Activated CD8-positive, alpha-beta T cell treated with anti-CD3 and anti-CD28 coated beads, Interleukin-2, amount 10 ng/mL, durations not matched to agents 7 days and 5 days (primary cell): ENCODE measurements at regions not wholly inside any gene's neighbourhood (a gene's known extent, or its start where the extent isn't known, plus 50 kb on each side); places are given as distances from the start of the nearest gene placed in this dataset.
A peak's percentile ranks its signal among the peaks of the same experiment; 100 is the strongest.

ENCODE experiments used
- ATAC-seq: fragments of 150-1000 bp; cut with Tn5 transposase; one replicate; pipeline ENCODE4 v1.10.0; 2021; ENCODE audit warnings: moderate library complexity
- CTCF ChIA-PET: fragments of 350-600 bp; sonication (Branson Sonifier 250); formaldehyde crosslinking; loops from one replicate; lab custom pipeline; 2021; ENCODE audit warnings: antibody characterized with exemption; lab: Charles Lee
- POLR2A ChIA-PET: fragments of 350-600 bp; sonication (Branson Sonifier 250); formaldehyde crosslinking; loops from one replicate; lab custom pipeline; 2021; ENCODE audit warnings: antibody characterized with exemption; lab: Charles Lee
- DNase-seq: peaks from one replicate; pipeline ENCODE4 v3.0.0-alpha.2; 2020
- H3K27ac Mint-ChIP-seq: one replicate; pipeline ENCODE4 v1.8.0; 2021; ENCODE audit warnings: mild to moderate bottlenecking, mixed read lengths
- H3K27me3 Mint-ChIP-seq: one replicate; pipeline ENCODE4 v1.8.0; 2021; ENCODE audit warnings: low read depth, mixed read lengths
- H3K36me3 Mint-ChIP-seq: one replicate; pipeline ENCODE4 v1.8.0; 2021; ENCODE audit warnings: low read depth, mixed read lengths
- H3K4me1 Mint-ChIP-seq: one replicate; pipeline ENCODE4 v1.8.0; 2021; ENCODE audit warnings: low read depth, mixed read lengths
- H3K4me3 Mint-ChIP-seq: one replicate; pipeline ENCODE4 v1.8.0; 2021; ENCODE audit warnings: mild to moderate bottlenecking, mixed read lengths
- H3K9me3 Mint-ChIP-seq: one replicate; pipeline ENCODE4 v1.8.0; 2022; ENCODE audit warnings: mixed read lengths; ENCODE audit not compliant: insufficient read depth

DNA sequence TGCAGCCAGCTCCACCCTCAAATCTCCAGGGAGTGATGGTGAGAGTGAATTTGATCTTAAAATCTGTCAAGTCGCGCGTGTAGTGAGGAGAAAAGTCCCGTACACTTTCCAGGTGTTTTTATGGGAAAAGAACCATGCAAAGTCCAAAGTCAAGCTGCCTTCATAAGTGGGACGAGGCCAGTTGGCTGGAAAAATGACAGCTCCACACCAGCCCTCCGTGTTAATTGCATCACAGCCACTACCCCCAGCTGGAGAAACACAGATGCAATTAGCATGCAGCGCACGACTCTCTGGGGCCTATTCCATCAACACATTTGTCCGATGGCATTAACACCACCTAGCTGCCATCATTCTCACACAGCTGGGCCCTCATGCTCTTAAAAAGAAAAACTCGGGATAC, 68.4 kb downstream of the KLHDC7A start:
- CTCF ChIA-PET: no interaction called here
- Mint-ChIP-seq H3K27me3 (peaks cover 16% of the 10 kb centered on the region), H3K9me3 (no peaks in the 10 kb centered on the region), H3K36me3 (no peaks in the 10 kb centered on the region), H3K27ac (no peak overlapping the region), H3K4me3 (no peak overlapping the region), H3K4me1 (no peaks in the 10 kb centered on the region)
- POLR2A ChIA-PET: no interaction called here
- ATAC-seq: no peak
- DNase-seq: no peak

DNA sequence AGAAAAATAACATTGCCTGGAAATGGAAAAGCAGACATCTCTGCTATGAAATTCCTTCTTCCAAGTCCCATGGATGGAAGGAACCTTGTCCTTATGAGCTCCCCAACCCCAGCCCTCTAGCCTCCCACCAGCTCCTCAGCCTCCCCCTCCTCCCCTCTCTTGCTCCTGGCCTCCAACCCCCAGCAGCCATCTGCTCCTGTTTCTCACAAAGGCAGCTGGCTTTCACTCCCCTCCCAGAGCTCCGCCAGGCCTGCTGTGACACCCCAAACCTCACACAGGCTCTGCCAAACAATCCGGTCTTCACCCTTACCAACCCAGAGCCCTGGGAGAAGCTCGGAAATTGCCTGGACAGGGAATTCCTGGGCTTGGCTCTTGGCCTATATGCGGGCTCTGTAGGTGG, 69.2 kb downstream of the KLHDC7A start:
- no peaks in the 10 kb centered on the region for H3K36me3 Mint-ChIP-seq
- H3K4me1 Mint-ChIP-seq: no peaks in the 10 kb centered on the region
- CTCF ChIA-PET: no interaction called here
- no peak overlapping the region for H3K4me3 Mint-ChIP-seq
- ATAC-seq (no peak), DNase-seq (no peak)
- POLR2A ChIA-PET: no interaction called here
- H3K9me3 Mint-ChIP-seq: no peaks in the 10 kb centered on the region
- H3K27me3 Mint-ChIP-seq: peaks cover 12% of the 10 kb centered on the region
- H3K27ac Mint-ChIP-seq: no peak overlapping the region

DNA sequence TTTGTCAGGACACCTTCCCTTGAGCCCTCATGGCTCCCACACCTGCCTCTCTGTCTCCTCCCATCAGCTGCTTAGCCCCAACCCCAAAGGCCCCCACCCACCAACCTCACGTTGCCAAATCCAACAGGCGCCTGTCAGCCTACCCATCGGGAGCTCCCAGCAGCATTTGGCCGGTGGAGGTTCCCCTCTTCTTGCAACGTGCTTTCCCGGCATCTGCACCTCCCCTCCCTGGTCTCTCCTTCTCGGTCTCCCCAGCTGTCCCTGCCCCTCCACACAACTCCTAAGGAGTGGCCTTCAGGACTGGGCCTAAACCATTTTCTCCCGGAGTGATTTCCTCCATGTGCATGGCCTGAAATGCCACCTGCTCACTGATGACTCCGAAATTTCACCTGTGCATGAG, 71.9 kb downstream of the KLHDC7A start:
- ChIA-PET CTCF (interaction anchor here (1.3 to 1.8 kb wide), 2 partner anchors 23 to 29 kb away, joined by 4 to 6 read pairs; no protein-coding TSS in a partner anchor), POLR2A (no interaction called here)
- peaks cover 3% of the 10 kb centered on the region for H3K4me1 Mint-ChIP-seq
- no peaks in the 10 kb centered on the region for H3K36me3 Mint-ChIP-seq
- no peak overlapping the region for H3K4me3 Mint-ChIP-seq
- no peak for DNase-seq
- no peaks in the 10 kb centered on the region for H3K9me3 Mint-ChIP-seq
- peaks cover 7% of the 10 kb centered on the region for H3K27me3 Mint-ChIP-seq
- no peak for ATAC-seq
- H3K27ac Mint-ChIP-seq: no peak overlapping the region

DNA sequence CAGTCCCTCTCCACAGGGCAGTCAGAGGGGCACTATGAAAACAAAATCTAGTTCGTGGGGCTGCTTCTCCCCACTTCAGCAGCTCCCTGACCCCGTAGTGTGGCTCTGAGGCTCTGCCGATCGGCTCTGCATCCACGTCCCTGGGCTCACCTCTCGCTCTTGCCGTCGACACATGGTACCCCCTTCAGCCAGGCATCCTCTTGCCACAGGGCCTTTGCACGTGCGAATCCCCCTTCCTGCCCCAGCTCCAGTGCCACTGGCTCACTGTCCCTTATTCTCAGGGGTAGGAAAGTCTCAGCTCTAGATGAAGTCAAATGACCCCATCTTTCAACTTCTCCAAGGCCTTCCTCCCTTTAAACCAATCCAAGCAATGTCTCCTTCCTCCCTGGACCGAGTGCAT, 72.7 kb downstream of the KLHDC7A start:
- Mint-ChIP-seq H3K4me3 (no peak overlapping the region), H3K27ac (no peak overlapping the region), H3K27me3 (peaks cover 12% of the 10 kb centered on the region), H3K9me3 (no peaks in the 10 kb centered on the region), H3K36me3 (no peaks in the 10 kb centered on the region), H3K4me1 (peaks cover 7% of the 10 kb centered on the region)
- POLR2A ChIA-PET: interaction anchor here (0.8 kb wide), 1 partner anchor 14 kb away, joined by 3 read pairs; no protein-coding TSS in a partner anchor
- DNase-seq (no peak), ATAC-seq (no peak)
- CTCF ChIA-PET: interaction anchor here (1.3 to 1.8 kb wide), 2 partner anchors 22 to 28 kb away, joined by 4 to 6 read pairs; no protein-coding TSS in a partner anchor

DNA sequence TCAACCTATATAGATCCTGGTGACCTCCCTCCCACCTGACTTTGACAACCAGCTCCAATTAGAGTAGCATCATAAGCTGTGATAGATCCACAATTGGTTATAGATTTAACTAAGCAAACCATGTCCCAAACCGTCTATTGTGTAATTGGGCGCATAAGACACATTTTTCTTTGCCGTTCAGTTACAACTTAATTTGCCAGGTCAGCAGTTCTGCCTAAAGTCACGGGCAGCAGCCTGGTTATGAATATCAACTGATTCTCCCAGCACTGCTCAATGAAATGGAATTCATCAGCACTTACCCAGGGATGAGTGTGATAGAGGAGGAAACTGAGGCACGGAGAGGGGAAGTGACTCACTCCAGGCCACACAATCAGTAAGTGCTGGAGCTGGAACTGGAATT, 73.4 kb downstream of the KLHDC7A start:
- no peaks in the 10 kb centered on the region for H3K36me3 Mint-ChIP-seq
- peaks cover 7% of the 10 kb centered on the region for H3K4me1 Mint-ChIP-seq
- POLR2A ChIA-PET: interaction anchor here (0.8 kb wide), 1 partner anchor 15 kb away, joined by 3 read pairs; no protein-coding TSS in a partner anchor
- DNase-seq (no peak), ATAC-seq (no peak)
- no peak overlapping the region for H3K4me3 Mint-ChIP-seq
- H3K27me3 Mint-ChIP-seq: peaks cover 16% of the 10 kb centered on the region
- no peak overlapping the region for H3K27ac Mint-ChIP-seq
- H3K9me3 Mint-ChIP-seq: no peaks in the 10 kb centered on the region
- CTCF ChIA-PET: interaction anchor here (1.3 to 1.8 kb wide), 2 partner anchors 21 to 28 kb away, joined by 4 to 6 read pairs; no protein-coding TSS in a partner anchor

DNA sequence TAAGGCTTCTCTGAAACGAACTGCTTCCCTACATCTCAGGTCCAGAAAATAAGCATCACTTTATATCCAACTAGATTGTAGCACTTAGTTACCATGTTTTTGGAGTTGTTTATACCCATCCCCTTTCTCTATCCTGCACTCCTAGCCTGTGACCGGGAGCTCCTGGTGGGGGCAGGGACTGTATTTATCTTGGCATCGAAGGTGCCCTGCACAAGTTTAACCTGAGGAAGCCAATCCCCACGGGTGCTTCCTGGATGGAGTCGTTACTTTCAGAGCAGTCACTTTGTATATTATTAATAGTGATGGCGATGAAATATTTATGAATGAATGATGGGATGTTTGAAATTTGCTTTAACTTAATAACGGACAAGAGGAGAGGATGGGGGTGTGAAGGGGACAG, 73.9 kb downstream of the KLHDC7A start:
- no peak overlapping the region for H3K4me3 Mint-ChIP-seq
- ChIA-PET POLR2A (no interaction called here), CTCF (interaction anchor here (1.8 kb wide), 1 partner anchor 21 kb away, joined by 6 read pairs; no protein-coding TSS in a partner anchor)
- no peaks in the 10 kb centered on the region for H3K36me3 Mint-ChIP-seq
- H3K27me3 Mint-ChIP-seq: peaks cover 19% of the 10 kb centered on the region
- H3K4me1 Mint-ChIP-seq: peaks cover 7% of the 10 kb centered on the region
- ATAC-seq (no peak), DNase-seq (no peak)
- H3K27ac Mint-ChIP-seq: no peak overlapping the region
- H3K9me3 Mint-ChIP-seq: no peaks in the 10 kb centered on the region

DNA sequence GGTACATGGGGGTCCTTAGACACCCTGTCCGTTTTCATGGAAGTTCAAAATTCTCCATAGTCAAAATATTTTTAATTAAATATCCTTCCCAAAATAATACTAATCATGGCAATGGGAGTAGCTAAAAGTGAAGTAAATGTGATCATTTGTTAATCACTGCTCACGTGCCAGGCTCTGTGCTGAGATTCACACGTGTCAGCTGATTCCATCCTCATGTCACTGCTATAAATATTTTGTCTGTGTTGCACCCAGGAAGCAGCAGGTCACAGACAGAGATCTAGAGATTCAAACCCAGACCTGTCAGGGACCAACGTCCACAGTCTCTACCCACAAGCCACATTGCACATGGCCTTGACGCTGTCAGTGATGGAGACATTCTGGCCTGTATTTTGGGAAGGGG, 74.3 kb downstream of the KLHDC7A start:
- H3K4me1 Mint-ChIP-seq: peaks cover 7% of the 10 kb centered on the region
- H3K9me3 Mint-ChIP-seq: no peaks in the 10 kb centered on the region
- no peak overlapping the region for H3K27ac Mint-ChIP-seq
- peaks cover 24% of the 10 kb centered on the region for H3K27me3 Mint-ChIP-seq
- H3K4me3 Mint-ChIP-seq: no peak overlapping the region
- ATAC-seq (no peak), DNase-seq (no peak)
- ChIA-PET CTCF (interaction anchor here (2.5 to 3.2 kb wide), 2 partner anchors 21 to 27 kb away, joined by 16 to 19 read pairs; no protein-coding TSS in a partner anchor), POLR2A (no interaction called here)
- no peaks in the 10 kb centered on the region for H3K36me3 Mint-ChIP-seq

DNA sequence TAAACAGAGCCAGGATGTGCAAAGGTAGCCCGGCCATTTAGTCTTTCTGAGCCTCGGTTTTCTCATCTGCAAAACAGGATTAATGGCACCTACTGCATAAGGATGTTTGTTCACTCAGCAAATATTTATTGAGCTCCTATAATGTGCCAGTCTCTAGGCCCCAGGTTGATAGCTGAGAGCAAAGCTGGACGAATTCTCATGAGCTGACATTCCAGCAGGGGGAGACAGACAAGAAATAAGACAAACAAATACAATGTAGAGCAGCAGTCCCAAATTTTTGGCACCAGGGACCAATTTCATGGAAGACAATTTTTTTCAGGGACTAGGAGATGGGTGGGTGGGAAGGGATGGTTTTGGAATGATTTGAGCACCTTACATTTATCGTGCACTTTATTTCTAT, 74.3 kb upstream of the PAX7 start:
- H3K9me3 Mint-ChIP-seq: no peaks in the 10 kb centered on the region
- POLR2A ChIA-PET: no interaction called here
- no peak overlapping the region for H3K27ac Mint-ChIP-seq
- no peaks in the 10 kb centered on the region for H3K36me3 Mint-ChIP-seq
- peaks cover 27% of the 10 kb centered on the region for H3K27me3 Mint-ChIP-seq
- DNase-seq: no peak
- no peak for ATAC-seq
- H3K4me1 Mint-ChIP-seq: peaks cover 7% of the 10 kb centered on the region
- CTCF ChIA-PET: interaction anchor here (2.5 to 3.2 kb wide), 2 partner anchors 19 to 26 kb away, joined by 16 to 19 read pairs; no protein-coding TSS in a partner anchor
- no peak overlapping the region for H3K4me3 Mint-ChIP-seq

DNA sequence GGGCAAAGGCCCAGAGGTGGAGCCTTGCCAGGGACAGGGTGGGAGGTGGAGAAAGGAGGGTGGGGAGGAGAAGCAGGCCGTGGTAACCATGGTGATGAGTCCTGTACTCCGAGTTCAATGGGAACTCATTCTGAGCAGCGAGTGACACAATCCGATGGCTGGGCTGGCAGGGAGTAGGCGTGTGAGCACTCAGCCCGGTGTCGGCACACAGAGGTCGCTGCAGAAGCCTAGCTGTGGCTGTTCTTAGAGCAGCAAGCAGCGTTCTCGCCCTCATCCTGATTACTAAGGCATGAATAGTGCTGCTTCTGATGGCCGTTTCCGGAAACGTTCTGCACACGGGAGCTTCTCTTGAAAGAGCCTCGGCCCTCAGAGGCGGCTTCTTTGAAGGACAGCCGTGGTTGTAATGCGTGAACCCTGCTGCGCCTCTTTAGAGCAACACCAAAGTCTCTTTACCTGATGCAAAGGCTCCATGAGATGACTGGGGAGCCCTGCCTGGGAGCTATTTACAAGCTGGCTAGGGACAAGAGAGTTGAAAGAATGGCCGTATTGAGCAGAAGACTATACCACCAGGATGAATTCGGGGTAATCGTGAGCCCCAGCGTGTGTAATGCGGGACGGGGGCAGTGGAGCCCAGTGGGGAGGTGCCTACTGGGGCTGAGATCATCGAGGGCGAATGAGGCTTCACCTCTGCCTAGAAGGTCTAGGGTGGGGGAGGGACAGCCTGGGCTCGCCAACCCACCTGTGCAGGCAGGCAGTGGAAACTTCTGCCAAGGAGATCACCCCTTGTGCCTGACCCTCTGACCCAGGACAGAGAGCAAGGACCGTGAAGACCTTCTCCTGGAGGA, 72.8 kb upstream of the PAX7 start:
- Mint-ChIP-seq H3K36me3 (no peaks in the 10 kb centered on the region), H3K4me1 (peaks cover 7% of the 10 kb centered on the region), H3K27me3 (peaks cover 27% of the 10 kb centered on the region), H3K9me3 (no peaks in the 10 kb centered on the region), H3K4me3 (no peak overlapping the region), H3K27ac (no peak overlapping the region)
- ChIA-PET POLR2A (interaction anchor here (0.7 kb wide), 1 partner anchor 694 kb away, joined by 3 read pairs; no protein-coding TSS in a partner anchor), CTCF (interaction anchor here (2.5 to 3.2 kb wide), 2 partner anchors 18 to 24 kb away, joined by 16 to 19 read pairs; no protein-coding TSS in a partner anchor)
- peak; percentile 22 for DNase-seq
- peak; percentile 39 for ATAC-seq

DNA sequence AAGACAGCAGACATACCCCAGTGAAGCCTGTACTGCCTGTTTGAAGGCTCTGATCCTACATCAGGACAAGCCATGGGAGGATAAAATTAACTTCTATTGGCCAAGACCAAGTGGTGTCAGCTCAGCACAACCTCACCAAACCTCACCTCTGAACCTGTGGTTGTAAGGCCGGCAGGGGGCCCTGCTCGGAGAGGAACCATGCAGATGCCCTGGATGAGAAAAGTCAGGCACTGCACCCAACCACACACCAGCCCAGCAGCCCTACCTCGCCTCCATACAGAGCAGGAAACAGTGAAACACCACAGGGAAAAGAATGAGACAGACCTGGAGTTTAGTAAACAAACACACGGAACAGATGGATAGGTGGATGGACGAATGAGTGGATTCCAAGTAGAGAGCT, 70.0 kb upstream of the PAX7 start:
- DNase-seq: no peak
- ChIA-PET CTCF (no interaction called here), POLR2A (no interaction called here)
- H3K36me3 Mint-ChIP-seq: no peaks in the 10 kb centered on the region
- no peak for ATAC-seq
- H3K9me3 Mint-ChIP-seq: no peaks in the 10 kb centered on the region
- no peak overlapping the region for H3K4me3 Mint-ChIP-seq
- no peak overlapping the region for H3K27ac Mint-ChIP-seq
- H3K27me3 Mint-ChIP-seq: peaks cover 30% of the 10 kb centered on the region
- peaks cover 7% of the 10 kb centered on the region for H3K4me1 Mint-ChIP-seq

DNA sequence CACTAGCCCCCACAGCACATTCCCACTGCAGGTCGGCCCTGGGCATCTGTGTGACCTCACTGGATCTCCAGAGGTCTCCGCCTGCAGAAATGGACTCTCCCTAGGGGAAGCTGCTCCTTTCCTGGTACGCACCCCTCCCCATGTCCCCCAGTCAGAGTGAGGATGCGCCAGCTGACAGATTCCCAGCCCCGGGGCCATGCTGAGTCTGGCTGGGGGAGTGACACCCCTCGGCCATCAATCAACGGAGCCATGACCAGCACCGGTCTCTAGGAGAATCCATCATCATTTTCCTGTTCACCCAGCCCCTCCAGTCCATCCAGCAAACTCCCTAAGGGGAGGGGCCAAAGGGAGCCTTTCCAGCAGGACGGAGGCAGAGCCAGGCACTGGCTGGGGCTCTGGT, 68.7 kb upstream of the PAX7 start:
- Mint-ChIP-seq H3K36me3 (no peaks in the 10 kb centered on the region), H3K27ac (no peak overlapping the region), H3K4me1 (peaks cover 7% of the 10 kb centered on the region), H3K4me3 (no peak overlapping the region), H3K27me3 (peaks cover 27% of the 10 kb centered on the region), H3K9me3 (no peaks in the 10 kb centered on the region)
- ChIA-PET CTCF (interaction anchor here (1.1 kb wide), 1 partner anchor 19 kb away, joined by 3 read pairs; no protein-coding TSS in a partner anchor), POLR2A (no interaction called here)
- DNase-seq: no peak
- ATAC-seq: no peak

DNA sequence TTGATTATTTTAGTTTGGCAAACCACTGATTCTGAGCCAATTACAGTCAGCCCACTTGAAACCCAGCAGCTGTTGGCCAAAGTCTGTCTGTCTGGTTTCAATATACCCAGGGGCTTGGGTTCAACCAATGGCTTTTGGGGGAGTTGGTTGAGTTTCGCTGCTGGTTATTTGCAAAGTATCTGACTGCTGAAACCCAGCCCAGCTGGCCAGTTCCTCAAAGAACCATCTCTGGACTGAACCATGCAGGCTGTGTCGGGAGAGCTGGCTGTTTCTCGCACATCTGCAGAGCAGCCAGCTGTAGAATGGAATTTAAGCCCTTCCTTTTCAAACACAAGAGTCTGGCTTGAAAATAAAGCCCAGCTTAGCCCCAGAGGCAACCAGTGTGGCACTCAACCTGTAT, 66.0 kb upstream of the PAX7 start:
- Mint-ChIP-seq H3K4me3 (no peak overlapping the region), H3K36me3 (no peaks in the 10 kb centered on the region), H3K4me1 (no peaks in the 10 kb centered on the region), H3K27ac (no peak overlapping the region), H3K27me3 (peaks cover 10% of the 10 kb centered on the region), H3K9me3 (no peaks in the 10 kb centered on the region)
- no peak for DNase-seq
- no peak for ATAC-seq
- CTCF ChIA-PET: interaction anchor here (0.9 kb wide), 1 partner anchor 11 kb away, joined by 3 read pairs; no protein-coding TSS in a partner anchor
- POLR2A ChIA-PET: no interaction called here
